ENCODE measurements at regions not wholly inside any gene's neighbourhood (a gene's known extent, or its start where the extent isn't known, plus 50 kb on each side); places are given as distances from the start of the nearest gene placed in this dataset.

DNA sequence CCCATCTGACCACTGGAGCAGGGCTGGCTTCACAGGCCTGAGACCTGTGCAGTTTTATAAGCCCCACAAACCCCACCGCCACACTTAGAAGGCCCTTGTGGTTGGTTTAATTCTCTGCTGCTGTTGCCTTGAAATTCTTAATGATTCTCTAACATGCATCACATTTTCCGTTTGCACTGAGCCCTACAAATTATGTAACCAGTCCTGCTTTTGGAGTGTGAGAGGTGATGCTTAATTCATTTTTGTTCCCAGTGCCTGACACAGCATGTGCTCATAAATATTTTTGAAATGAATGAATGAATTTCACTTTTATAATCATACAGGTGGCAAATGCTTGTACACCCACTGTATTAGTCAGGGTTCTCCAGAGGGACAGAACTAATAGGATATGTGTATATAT lies 52.8 kb upstream of the PLXNC1 start:
- peak overlapping the region in 1 of 10 donors; percentile 36 for H3K27ac ChIP-seq
- intact Hi-C loops (cut with DNase I) = loop anchor here in 5 of 10 donors (2.0 to 10.0 kb wide), 4 partner anchors 15 to 331 kb away; no protein-coding TSS in a partner anchor
- WGBS, 2 donors = 84 to 88% methylated on average over 2 of the region's 2 CpGs

DNA sequence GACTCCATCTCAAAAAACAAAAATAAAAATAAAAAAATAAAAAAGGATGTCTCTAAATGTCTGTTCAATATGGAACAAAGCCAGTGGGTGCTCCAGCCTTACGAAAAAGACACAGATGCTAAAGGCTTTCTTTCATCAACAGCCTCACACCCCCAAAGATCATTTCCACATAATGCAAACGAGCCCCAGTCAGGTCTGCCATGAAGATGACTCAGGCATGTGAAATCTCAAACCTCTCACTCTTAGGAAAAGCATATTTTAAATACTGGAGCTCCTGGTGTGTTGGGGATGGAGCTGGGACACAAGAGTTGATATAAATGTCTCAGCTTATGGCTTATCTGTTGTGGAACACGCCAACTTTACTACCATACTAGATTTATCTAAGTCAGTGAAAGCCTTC lies 49.9 kb upstream of the PLXNC1 start:
- H3K4me1 ChIP-seq = peaks cover 0 to 26% (median 12%) of the 10 kb centered on the region in 9 donors
- H3K27me3 ChIP-seq = peaks cover 0 to 21% (median 0%) of the 10 kb centered on the region in 7 donors
- WGBS, 2 donors = 54 to 73% methylated on average over 3 of the region's 3 CpGs
- ATAC-seq (no peak), DNase-seq (no peak)
- TF ChIP-seq, protein P1, sequence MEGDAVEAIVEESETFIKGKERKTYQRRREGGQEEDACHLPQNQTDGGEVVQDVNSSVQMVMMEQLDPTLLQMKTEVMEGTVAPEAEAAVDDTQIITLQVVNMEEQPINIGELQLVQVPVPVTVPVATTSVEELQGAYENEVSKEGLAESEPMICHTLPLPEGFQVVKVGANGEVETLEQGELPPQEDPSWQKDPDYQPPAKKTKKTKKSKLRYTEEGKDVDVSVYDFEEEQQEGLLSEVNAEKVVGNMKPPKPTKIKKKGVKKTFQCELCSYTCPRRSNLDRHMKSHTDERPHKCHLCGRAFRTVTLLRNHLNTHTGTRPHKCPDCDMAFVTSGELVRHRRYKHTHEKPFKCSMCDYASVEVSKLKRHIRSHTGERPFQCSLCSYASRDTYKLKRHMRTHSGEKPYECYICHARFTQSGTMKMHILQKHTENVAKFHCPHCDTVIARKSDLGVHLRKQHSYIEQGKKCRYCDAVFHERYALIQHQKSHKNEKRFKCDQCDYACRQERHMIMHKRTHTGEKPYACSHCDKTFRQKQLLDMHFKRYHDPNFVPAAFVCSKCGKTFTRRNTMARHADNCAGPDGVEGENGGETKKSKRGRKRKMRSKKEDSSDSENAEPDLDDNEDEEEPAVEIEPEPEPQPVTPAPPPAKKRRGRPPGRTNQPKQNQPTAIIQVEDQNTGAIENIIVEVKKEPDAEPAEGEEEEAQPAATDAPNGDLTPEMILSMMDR (IDR thresholded peaks at IDR 0.05) = no peak
- intact Hi-C loops (cut with DNase I) = loop anchor here in 4 of 10 donors (5.0 to 10.0 kb wide), 3 partner anchors 104 to 334 kb away; no protein-coding TSS in a partner anchor
- H3K9me3 ChIP-seq = no peaks in the 10 kb centered on the region
- H3K27ac ChIP-seq = no peak overlapping the region
- H3K36me3 ChIP-seq = no peaks in the 10 kb centered on the region
- H3K4me3 ChIP-seq = no peak overlapping the region

More for the DNA sequence above, 52.8 kb upstream of the PLXNC1 start:
- Histone ChIP-seq H3K36me3 (no peaks in the 10 kb centered on the region), H3K9me3 (no peaks in the 10 kb centered on the region), H3K4me3 (no peak overlapping the region), H3K27me3 (peaks cover 0 to 13% (median 0%) of the 10 kb centered on the region in 7 donors), H3K4me1 (peaks cover 0 to 9% (median 0%) of the 10 kb centered on the region in 9 donors)
- ATAC-seq (no peak), DNase-seq (no peak)
- TF ChIP-seq, protein P1 (IDR thresholded peaks at IDR 0.05) = no peak
